ENCODE measurements at regions not wholly inside any gene's neighbourhood (a gene's known extent, or its start where the extent isn't known, plus 50 kb on each side); places are given as distances from the start of the nearest gene placed in this dataset.

- H3K9me3 ChIP-seq = no peaks in the 10 kb centered on the region
- H3K27me3 ChIP-seq = no peaks in the 10 kb centered on the region
- H3K4me1 ChIP-seq (ENCODE audit: control insufficient read depth in 1 of 2, insufficient read depth in 1 of 2, low read depth in 1 of 2, low read length in 1 of 2) = no peaks in the 10 kb centered on the region
- H3K27ac ChIP-seq = no peak overlapping the region
- no peaks in the 10 kb centered on the region for H3K36me3 ChIP-seq
- TF ChIP-seq CTCF (IDR thresholded peaks at IDR 0.05) = no peak
- no peak overlapping the region for H3K4me3 ChIP-seq (ENCODE audit: low read depth in 1 of 2, low read length in 1 of 2)
Observed at GRCh38 chr9:95608341-95608740, 91.6 kb upstream of the PTCH1 start.

GRCh38 chr9:95607507-95607906 is 90.7 kb upstream of the PTCH1 start:
- Histone ChIP-seq H3K36me3 (no peaks in the 10 kb centered on the region), H3K9me3 (no peaks in the 10 kb centered on the region), H3K4me1 (ENCODE audit: control insufficient read depth in 1 of 2, insufficient read depth in 1 of 2, low read depth in 1 of 2, low read length in 1 of 2) (no peaks in the 10 kb centered on the region), H3K4me3 (ENCODE audit: low read depth in 1 of 2, low read length in 1 of 2) (no peak overlapping the region), H3K27me3 (no peaks in the 10 kb centered on the region), H3K27ac (no peak overlapping the region)
- TF ChIP-seq CTCF (IDR thresholded peaks at IDR 0.05) = no peak

GRCh38 chr9:95606489-95607350 is 89.9 kb upstream of the PTCH1 start:
- no peak overlapping the region for H3K4me3 ChIP-seq (ENCODE audit: low read depth in 1 of 2, low read length in 1 of 2)
- H3K4me1 ChIP-seq (ENCODE audit: control insufficient read depth in 1 of 2, insufficient read depth in 1 of 2, low read depth in 1 of 2, low read length in 1 of 2) = no peaks in the 10 kb centered on the region
- no peaks in the 10 kb centered on the region for H3K27me3 ChIP-seq
- H3K9me3 ChIP-seq = no peaks in the 10 kb centered on the region
- no peak for TF ChIP-seq CTCF (IDR thresholded peaks at IDR 0.05)
- H3K27ac ChIP-seq = no peak overlapping the region
- H3K36me3 ChIP-seq = no peaks in the 10 kb centered on the region

GRCh38 chr9:95605816-95606488 is 89.2 kb upstream of the PTCH1 start:
- Histone ChIP-seq H3K36me3 (no peaks in the 10 kb centered on the region), H3K4me3 (ENCODE audit: low read depth in 1 of 2, low read length in 1 of 2) (no peak overlapping the region), H3K4me1 (ENCODE audit: control insufficient read depth in 1 of 2, insufficient read depth in 1 of 2, low read depth in 1 of 2, low read length in 1 of 2) (no peaks in the 10 kb centered on the region), H3K27ac (no peak overlapping the region), H3K9me3 (no peaks in the 10 kb centered on the region), H3K27me3 (no peaks in the 10 kb centered on the region)
- no peak for TF ChIP-seq CTCF (IDR thresholded peaks at IDR 0.05)

DNA sequence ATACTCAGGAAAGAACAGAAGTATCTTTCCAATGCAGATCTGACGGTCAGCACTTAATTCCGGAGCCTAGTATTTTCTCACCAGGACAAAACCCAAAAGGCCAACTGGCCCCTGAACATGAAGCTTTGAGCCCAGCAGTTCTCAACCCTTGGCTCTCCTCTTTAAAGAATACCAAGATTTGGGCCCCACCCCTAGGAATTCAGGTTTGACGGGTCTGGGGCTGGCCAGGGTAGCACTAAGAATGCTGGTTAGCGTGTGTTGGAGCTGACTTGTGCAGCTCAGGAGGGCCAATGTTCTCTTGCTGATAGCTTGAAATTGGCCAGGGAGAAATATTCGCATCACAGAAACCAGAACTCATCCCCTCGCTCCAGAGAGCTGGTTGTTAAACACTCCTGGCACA is 88.3 kb upstream of the PTCH1 start:
- Histone ChIP-seq H3K27me3 (no peaks in the 10 kb centered on the region), H3K9me3 (no peaks in the 10 kb centered on the region), H3K27ac (no peak overlapping the region), H3K36me3 (no peaks in the 10 kb centered on the region), H3K4me3 (ENCODE audit: low read depth in 1 of 2, low read length in 1 of 2) (no peak overlapping the region), H3K4me1 (ENCODE audit: control insufficient read depth in 1 of 2, insufficient read depth in 1 of 2, low read depth in 1 of 2, low read length in 1 of 2) (no peaks in the 10 kb centered on the region)
- TF ChIP-seq CTCF (IDR thresholded peaks at IDR 0.05) = no peak
